HCT116 (cell line): ENCODE measurements at regions not wholly inside any gene's neighbourhood (a gene's known extent, or its start where the extent isn't known, plus 50 kb on each side); places are given as distances from the start of the nearest gene placed in this dataset.

Source experiments
- ATAC-seq: fragments of 200-7000 bp; cut with Tn5 transposase; 2 replicates; pipeline ENCODE4 v1.9.1; 2020; ENCODE audit warnings: mild to moderate bottlenecking, moderate library complexity
- BruUV-seq: library from RNA; stranded (reverse); fragments of 400-500 nt; replicated peaks from 2 replicates; lab custom pipeline; 2021; lab: Mats Ljungman, UMichigan
- CTCF ChIA-PET: fragments of 300-600 bp; sonication (Branson Sonifier 250); formaldehyde crosslinking; loops from one replicate; lab custom pipeline; 2021; ENCODE audit warnings: antibody characterized with exemption; lab: Charles Lee
- POLR2A ChIA-PET: fragments of 300-600, 350-600 bp; sonication (Branson Sonifier 250); formaldehyde crosslinking; loops from one replicate; lab custom pipeline; 2021; ENCODE audit warnings: antibody characterized with exemption; lab: Charles Lee
- RAD21 ChIA-PET, 2 experiments: fragments of 300-600 bp; sonication (Branson Sonifier 250); formaldehyde crosslinking; loops; one replicate each; lab custom pipeline; 2023; ENCODE audit warnings: low total read pairs in 2 of 2; ENCODE audit not compliant: uncharacterized antibody in 2 of 2, unreplicated experiment in 2 of 2, low non-redundant PET in 1 of 2; lab: Charles Lee
- DNase-seq: peaks from one replicate; pipeline ENCODE4 v3.0.0-alpha.2; 2010; ENCODE audit warnings: low read depth, low spot score
- H2AFZ ChIP-seq: fragments of 200-600 bp; shearing (Covaris generic), sonication (generic); 2 replicates; pipeline ENCODE4 v1.6.1; 2017; ENCODE audit warnings: low read depth, mixed run types, mixed read lengths, antibody characterized with exemption, low read length; ENCODE audit not compliant: poor library complexity, severe bottlenecking
- H3K27ac ChIP-seq: 2 replicates; pipeline ENCODE4 v1.5.1; 2012; ENCODE audit warnings: low read depth, low read length
- H3K27me3 ChIP-seq: fragments of 200-600 bp; sonication (generic); 2 replicates; pipeline ENCODE4 v1.6.1; 2016; ENCODE audit warnings: mixed run types, low read length, mixed read lengths; ENCODE audit not compliant: insufficient read depth
- H3K36me3 ChIP-seq, 2 experiments: fragments of 200-500 bp in 1 of 2; fragments of 200-600 bp in 1 of 2; sonication (Bioruptor generic) in 1 of 2; sonication (generic) in 1 of 2; 2 replicates each; pipeline versions ENCODE4 v1.5.1 to v1.6.1; 2014 to 2016; ENCODE audit warnings: low read length in 2 of 2, inconsistent platforms in 1 of 2, mixed read lengths in 1 of 2, mixed run types in 1 of 2; ENCODE audit not compliant: insufficient read depth in 2 of 2, control insufficient read depth in 1 of 2
- H3K4me1 ChIP-seq, 2 experiments: fragments of 200-600 bp in 1 of 2; sonication (generic) in 1 of 2; 2 replicates each; pipeline versions ENCODE4 v1.5.1 to v1.6.1; 2012 to 2017; ENCODE audit warnings: low read length in 2 of 2, inconsistent platforms in 1 of 2, mild to moderate bottlenecking in 1 of 2, mixed read lengths in 1 of 2, mixed run types in 1 of 2, moderate library complexity in 1 of 2; ENCODE audit not compliant: insufficient read depth in 2 of 2, control insufficient read depth in 1 of 2
- H3K4me2 ChIP-seq: fragments of 200-600 bp; sonication (generic); 2 replicates; pipeline ENCODE4 v1.6.1; 2017; ENCODE audit warnings: mixed run types, low read length, mixed read lengths
- H3K4me3 ChIP-seq, 2 experiments: fragments of 200-600 bp in 1 of 2; sonication (generic) in 1 of 2; replicated peaks in 1 of 2; 2 replicates each; pipeline ENCODE4 v1.5.1; 2011 to 2016; ENCODE audit warnings: low read length in 2 of 2, control low read depth in 1 of 2, low read depth in 1 of 2, mild to moderate bottlenecking in 1 of 2, mixed read lengths in 1 of 2, mixed run types in 1 of 2
- H3K79me2 ChIP-seq: fragments of 200-600 bp; sonication (generic); 2 replicates; pipeline ENCODE4 v1.6.1; 2017; ENCODE audit warnings: mild to moderate bottlenecking, mixed run types, low read length, moderate library complexity, mixed read lengths; ENCODE audit not compliant: insufficient read depth
- H3K9ac ChIP-seq: fragments of 200-600 bp; sonication (generic); 2 replicates; pipeline ENCODE4 v1.6.1; 2016; ENCODE audit warnings: low read length, mixed read lengths
- H3K9me2 ChIP-seq: fragments of 200-600 bp; sonication (generic), shearing (Covaris generic); 2 replicates; pipeline ENCODE4 v1.6.1; 2017; ENCODE audit warnings: mixed run types, mild to moderate bottlenecking, moderate library complexity; ENCODE audit not compliant: insufficient read depth
- H3K9me3 ChIP-seq, 2 experiments: fragments of 200-500 bp in 1 of 2; fragments of 200-600 bp in 1 of 2; sonication (Bioruptor generic) in 1 of 2; sonication (generic) in 1 of 2; 2 replicates each; pipeline ENCODE4 v1.6.1; 2014 to 2017; ENCODE audit warnings: low read length in 2 of 2, mixed read lengths in 2 of 2, inconsistent platforms in 1 of 2, low read depth in 1 of 2, mild to moderate bottlenecking in 1 of 2, mixed run types in 1 of 2, moderate library complexity in 1 of 2; ENCODE audit not compliant: control insufficient read depth in 1 of 2, insufficient read depth in 1 of 2
- H4K20me1 ChIP-seq: fragments of 200-600 bp; sonication (generic), shearing (Covaris generic); 2 replicates; pipeline ENCODE4 v1.6.1; 2017; ENCODE audit warnings: mixed run types, mild to moderate bottlenecking, moderate library complexity; ENCODE audit not compliant: insufficient read depth
- ATF3 ChIP-seq: IDR thresholded peaks from 2 replicates; pipeline ENCODE4 v1.6.1; 2012
- CBX3 ChIP-seq: IDR thresholded peaks from 2 replicates; pipeline ENCODE4 v1.6.1; 2012; ENCODE audit warnings: low read depth
- CEBPB ChIP-seq: IDR thresholded peaks from 2 replicates; pipeline ENCODE4 v1.6.1; 2012; ENCODE audit warnings: low read depth
- CTCF ChIP-seq, 3 experiments: fragments of 200-600 bp in 1 of 3; sonication (generic) in 1 of 3; IDR thresholded peaks in 2 of 3; conservative IDR thresholded peaks in 1 of 3; 2 replicates each; pipeline ENCODE4 v1.5.1; 2012 to 2017; ENCODE audit warnings: low read depth in 2 of 3, low read length in 2 of 3, antibody characterized with exemption in 1 of 3, borderline replicate concordance in 1 of 3, control low read depth in 1 of 3, mild to moderate bottlenecking in 1 of 3, mixed read lengths in 1 of 3, mixed run types in 1 of 3, moderate library complexity in 1 of 3; ENCODE audit not compliant: insufficient read depth in 1 of 3
- EGR1 ChIP-seq: IDR thresholded peaks from 2 replicates; pipeline ENCODE4 v1.6.1; 2012; ENCODE audit warnings: low read depth
- EZH2 ChIP-seq: fragments of 200-600 bp; sonication (generic); IDR thresholded peaks from 2 replicates; pipeline ENCODE4 v1.6.1; 2017; ENCODE audit warnings: antibody characterized with exemption, mixed run types
- POLR2A ChIP-seq: IDR thresholded peaks from 2 replicates; pipeline ENCODE4 v1.7.0; 2011; ENCODE audit warnings: borderline replicate concordance; ENCODE audit not compliant: insufficient read depth, insufficient read length; ENCODE audit errors: extremely low read depth
- POLR2AphosphoS5 ChIP-seq: IDR thresholded peaks from 2 replicates; pipeline ENCODE4 v1.6.1; 2011; ENCODE audit warnings: mild to moderate bottlenecking, low read depth, low read length, moderate library complexity
- SRF ChIP-seq: IDR thresholded peaks from 2 replicates; pipeline ENCODE4 v1.6.1; 2012; ENCODE audit warnings: low read depth
- ZNF274 ChIP-seq: fragments of 200-500 bp; sonication (Bioruptor generic); IDR thresholded peaks from 2 replicates; pipeline ENCODE4 v1.6.1; 2014; ENCODE audit warnings: mild to moderate bottlenecking, low read depth, low read length, inconsistent platforms
- intact Hi-C: fragments of 100-400 bp; cut with micrococcal nuclease; formaldehyde crosslinking; loops from 2 replicates; pipeline ENCODE4 v1.10.0; 2022

GRCh38 chr18:24941174-24941951 is 410.6 kb downstream of the ZNF521 start (continued):
- TF ChIP-seq POLR2AphosphoS5 = no peak

- Histone ChIP-seq H3K79me2 (no peaks in the 10 kb centered on the region), H3K4me3 (no peak overlapping the region), H4K20me1 (no peaks in the 10 kb centered on the region), H3K4me1 (no peaks in the 10 kb centered on the region), H3K36me3 (no peaks in the 10 kb centered on the region), H3K27me3 (0 out of 2 replicates have a peak, but pooled peaks cover 2% of the 10 kb centered on the region), H3K9me2 (no peaks in the 10 kb centered on the region), H3K9me3 (no peaks in the 10 kb centered on the region; a peak in 1 of 4 replicates), H3K27ac (no peak overlapping the region), H3K4me2 (no peak overlapping the region), H3K9ac (no peak overlapping the region), H2AFZ (no peak overlapping the region)
- ChIA-PET CTCF (no interaction called here), RAD21 (no interaction called here), POLR2A (no interaction called here)
- ATAC-seq = no peak
- no TSS peak for BruUV-seq
- no peak for TF ChIP-seq CBX3
- no peak for TF ChIP-seq EGR1
- TF ChIP-seq POLR2A = no peak
- TF ChIP-seq POLR2AphosphoS5 = no peak
- TF ChIP-seq SRF = no peak
- no peak for TF ChIP-seq CTCF (IDR thresholded peaks at IDR 0.05 in 2 of 3, conservative IDR thresholded peaks at IDR 0.05 in 1 of 3; ENCODE audit: borderline replicate concordance in 1 of 3, insufficient read depth in 1 of 3, low read depth in 2 of 3, low read length in 2 of 3)
- TF ChIP-seq EZH2 = no peak
- TF ChIP-seq CEBPB = no peak
- no peak for TF ChIP-seq ATF3
- no peak for TF ChIP-seq ZNF274
- intact Hi-C loops = no loop called here
- DNase-seq = no peak
Measured at GRCh38 chr18:24942144-24942543, 409.8 kb downstream of the ZNF521 start.
